HepG2 (cell line): ENCODE measurements at regions not wholly inside any gene's neighbourhood (a gene's known extent, or its start where the extent isn't known, plus 50 kb on each side); places are given as distances from the start of the nearest gene placed in this dataset.

ENCODE experiments used
- HDAC1 ChIP-seq: sonication (generic); formaldehyde crosslinking; IDR thresholded peaks from 2 replicates; pipeline ENCODE4 v1.5.1; 2020; ENCODE audit warnings: mild to moderate bottlenecking, missing genetic modification reagents
- KDM4B ChIP-seq: sonication (generic); formaldehyde crosslinking; IDR thresholded peaks from 2 replicates; pipeline ENCODE4 v1.4.0; 2020; ENCODE audit warnings: missing genetic modification reagents
- KDM5B ChIP-seq: sonication (generic); formaldehyde crosslinking; IDR thresholded peaks from 2 replicates; pipeline ENCODE4 v1.4.0; 2020; ENCODE audit warnings: missing genetic modification reagents, mild to moderate bottlenecking, borderline replicate concordance
- MTA1 ChIP-seq: sonication (generic); formaldehyde crosslinking; IDR thresholded peaks from 2 replicates; pipeline ENCODE4 v1.4.0; 2020; ENCODE audit warnings: missing genetic modification reagents, mild to moderate bottlenecking, borderline replicate concordance
- POGZ ChIP-seq: sonication (generic); formaldehyde crosslinking; IDR thresholded peaks from 2 replicates; pipeline ENCODE4 v1.4.0; 2020; ENCODE audit warnings: mild to moderate bottlenecking, missing genetic modification reagents
- SAP130 ChIP-seq: IDR thresholded peaks from 2 replicates; pipeline ENCODE4 v1.6.1; 2016; ENCODE audit warnings: low read depth
- TAF1 ChIP-seq: sonication (generic); formaldehyde crosslinking; IDR thresholded peaks from 2 replicates; pipeline ENCODE4 v1.4.0; 2020; ENCODE audit warnings: missing genetic modification reagents
- YEATS4 ChIP-seq: sonication (generic); formaldehyde crosslinking; IDR thresholded peaks from 2 replicates; pipeline ENCODE4 v1.4.0; 2020; ENCODE audit warnings: missing genetic modification reagents, borderline replicate concordance
- ZNF263 ChIP-seq: sonication (generic); formaldehyde crosslinking; IDR thresholded peaks from 2 replicates; pipeline ENCODE4 v1.4.0; 2020; ENCODE audit warnings: missing genetic modification reagents
- ZNF670 ChIP-seq: sonication (generic); formaldehyde crosslinking; IDR thresholded peaks from 2 replicates; pipeline ENCODE4 v1.8.0; 2022; ENCODE audit warnings: mild to moderate bottlenecking, missing genetic modification reagents, borderline replicate concordance
- ZNF766 ChIP-seq: sonication (generic); formaldehyde crosslinking; IDR thresholded peaks from 2 replicates; pipeline ENCODE4 v1.5.0; 2020; ENCODE audit warnings: missing genetic modification reagents, borderline replicate concordance
- ZNF841 ChIP-seq: sonication (generic); formaldehyde crosslinking; IDR thresholded peaks from 2 replicates; pipeline ENCODE4 v1.8.1; 2023; ENCODE audit warnings: missing genetic modification reagents, borderline replicate concordance
- ZSCAN21 ChIP-seq: sonication (generic); formaldehyde crosslinking; IDR thresholded peaks from 2 replicates; pipeline ENCODE4 v1.8.0; 2022; ENCODE audit warnings: mild to moderate bottlenecking, missing genetic modification reagents, moderate library complexity, borderline replicate concordance
- TF ChIP-seq, protein P1 (sequence below): sonication (generic); formaldehyde crosslinking; IDR thresholded peaks from 2 replicates; pipeline ENCODE4 v1.9.0; 2021; ENCODE audit warnings: missing genetic modification reagents, borderline replicate concordance
- TF ChIP-seq, protein P2 (sequence below): sonication (generic); formaldehyde crosslinking; IDR thresholded peaks from 2 replicates; pipeline ENCODE4 v1.4.0; 2020; ENCODE audit warnings: missing genetic modification reagents
- TF ChIP-seq, protein P3 (sequence below): sonication (generic); formaldehyde crosslinking; IDR thresholded peaks from 2 replicates; pipeline ENCODE4 v1.5.0; 2020; ENCODE audit warnings: mild to moderate bottlenecking, missing genetic modification reagents, borderline replicate concordance
- TF ChIP-seq, protein P4 (sequence below): IDR thresholded peaks from 2 replicates; pipeline ENCODE4 v1.6.1; 2018; ENCODE audit warnings: missing genetic modification reagents, mild to moderate bottlenecking, missing compliant biosample characterization

DNA sequence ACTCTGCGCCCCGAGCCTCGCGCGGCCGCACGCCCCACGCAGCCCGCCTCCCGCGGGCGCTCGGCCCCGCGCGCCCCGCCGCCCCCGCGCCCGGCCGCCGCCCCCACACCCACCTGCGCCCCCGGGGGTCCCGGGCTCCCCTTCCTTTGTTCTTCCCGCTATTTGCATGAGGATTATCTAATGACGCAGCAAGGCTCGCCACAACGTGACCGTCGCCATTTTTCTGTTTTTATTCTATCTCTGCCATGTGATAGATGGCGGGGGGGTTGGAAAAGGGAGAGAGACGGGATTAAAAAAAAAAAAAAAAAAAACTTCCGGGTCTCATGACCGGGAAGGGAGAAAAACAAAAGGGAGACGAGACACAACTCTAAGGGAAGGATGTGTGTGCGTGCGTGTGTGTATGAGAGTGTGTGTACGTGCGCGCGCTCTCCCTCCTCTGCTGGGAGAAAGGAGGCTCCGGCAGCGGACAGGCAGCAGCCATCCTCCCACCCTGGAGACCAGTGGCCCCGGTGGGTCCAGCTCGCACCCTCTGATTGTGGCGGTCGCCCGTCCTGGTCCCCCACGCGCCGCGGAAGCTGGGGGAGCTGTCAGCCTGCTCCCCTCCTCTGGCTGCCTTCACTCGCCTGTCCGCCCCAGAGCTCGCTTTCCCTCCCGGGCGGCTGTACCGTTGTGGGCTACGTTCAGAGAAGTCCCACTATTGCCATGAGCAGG is 80.4 kb upstream of the AK4 start (continued):
- TF ChIP-seq, protein P1, sequence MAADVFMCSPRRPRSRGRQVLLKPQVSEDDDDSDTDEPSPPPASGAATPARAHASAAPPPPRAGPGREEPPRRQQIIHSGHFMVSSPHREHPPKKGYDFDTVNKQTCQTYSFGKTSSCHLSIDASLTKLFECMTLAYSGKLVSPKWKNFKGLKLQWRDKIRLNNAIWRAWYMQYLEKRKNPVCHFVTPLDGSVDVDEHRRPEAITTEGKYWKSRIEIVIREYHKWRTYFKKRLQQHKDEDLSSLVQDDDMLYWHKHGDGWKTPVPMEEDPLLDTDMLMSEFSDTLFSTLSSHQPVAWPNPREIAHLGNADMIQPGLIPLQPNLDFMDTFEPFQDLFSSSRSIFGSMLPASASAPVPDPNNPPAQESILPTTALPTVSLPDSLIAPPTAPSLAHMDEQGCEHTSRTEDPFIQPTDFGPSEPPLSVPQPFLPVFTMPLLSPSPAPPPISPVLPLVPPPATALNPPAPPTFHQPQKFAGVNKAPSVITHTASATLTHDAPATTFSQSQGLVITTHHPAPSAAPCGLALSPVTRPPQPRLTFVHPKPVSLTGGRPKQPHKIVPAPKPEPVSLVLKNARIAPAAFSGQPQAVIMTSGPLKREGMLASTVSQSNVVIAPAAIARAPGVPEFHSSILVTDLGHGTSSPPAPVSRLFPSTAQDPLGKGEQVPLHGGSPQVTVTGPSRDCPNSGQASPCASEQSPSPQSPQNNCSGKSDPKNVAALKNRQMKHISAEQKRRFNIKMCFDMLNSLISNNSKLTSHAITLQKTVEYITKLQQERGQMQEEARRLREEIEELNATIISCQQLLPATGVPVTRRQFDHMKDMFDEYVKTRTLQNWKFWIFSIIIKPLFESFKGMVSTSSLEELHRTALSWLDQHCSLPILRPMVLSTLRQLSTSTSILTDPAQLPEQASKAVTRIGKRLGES (CRISPR knock-in tag) = no peak
- TF ChIP-seq KDM5B (peak; percentile 55; the same call in 1 of the 2 replicates), KDM4B (CRISPR knock-in tag) (no peak), ZNF841 (no peak), SAP130 (CRISPR knock-in tag) (peak; percentile 59), ZNF263 (CRISPR knock-in tag) (peak; percentile 83), ZSCAN21 (CRISPR knock-in tag) (no peak), TAF1 (0 out of 2 replicates have a peak, but pooled peaks have one; percentile 29), YEATS4 (peak; percentile 54; the same call in 1 of the 2 replicates), POGZ (CRISPR knock-in tag) (peak; percentile 38; the same call in 1 of the 2 replicates), ZNF766 (0 out of 2 replicates have a peak, but pooled peaks have one; percentile 13), ZNF670 (CRISPR knock-in tag) (0 out of 2 replicates have a peak, but pooled peaks have one; percentile 26), MTA1 (CRISPR knock-in tag) (0 out of 2 replicates have a peak, but pooled peaks have one; percentile 30), HDAC1 (CRISPR knock-in tag) (0 out of 2 replicates have a peak, but pooled peaks have one; percentile 43)
- TF ChIP-seq, protein P2, sequence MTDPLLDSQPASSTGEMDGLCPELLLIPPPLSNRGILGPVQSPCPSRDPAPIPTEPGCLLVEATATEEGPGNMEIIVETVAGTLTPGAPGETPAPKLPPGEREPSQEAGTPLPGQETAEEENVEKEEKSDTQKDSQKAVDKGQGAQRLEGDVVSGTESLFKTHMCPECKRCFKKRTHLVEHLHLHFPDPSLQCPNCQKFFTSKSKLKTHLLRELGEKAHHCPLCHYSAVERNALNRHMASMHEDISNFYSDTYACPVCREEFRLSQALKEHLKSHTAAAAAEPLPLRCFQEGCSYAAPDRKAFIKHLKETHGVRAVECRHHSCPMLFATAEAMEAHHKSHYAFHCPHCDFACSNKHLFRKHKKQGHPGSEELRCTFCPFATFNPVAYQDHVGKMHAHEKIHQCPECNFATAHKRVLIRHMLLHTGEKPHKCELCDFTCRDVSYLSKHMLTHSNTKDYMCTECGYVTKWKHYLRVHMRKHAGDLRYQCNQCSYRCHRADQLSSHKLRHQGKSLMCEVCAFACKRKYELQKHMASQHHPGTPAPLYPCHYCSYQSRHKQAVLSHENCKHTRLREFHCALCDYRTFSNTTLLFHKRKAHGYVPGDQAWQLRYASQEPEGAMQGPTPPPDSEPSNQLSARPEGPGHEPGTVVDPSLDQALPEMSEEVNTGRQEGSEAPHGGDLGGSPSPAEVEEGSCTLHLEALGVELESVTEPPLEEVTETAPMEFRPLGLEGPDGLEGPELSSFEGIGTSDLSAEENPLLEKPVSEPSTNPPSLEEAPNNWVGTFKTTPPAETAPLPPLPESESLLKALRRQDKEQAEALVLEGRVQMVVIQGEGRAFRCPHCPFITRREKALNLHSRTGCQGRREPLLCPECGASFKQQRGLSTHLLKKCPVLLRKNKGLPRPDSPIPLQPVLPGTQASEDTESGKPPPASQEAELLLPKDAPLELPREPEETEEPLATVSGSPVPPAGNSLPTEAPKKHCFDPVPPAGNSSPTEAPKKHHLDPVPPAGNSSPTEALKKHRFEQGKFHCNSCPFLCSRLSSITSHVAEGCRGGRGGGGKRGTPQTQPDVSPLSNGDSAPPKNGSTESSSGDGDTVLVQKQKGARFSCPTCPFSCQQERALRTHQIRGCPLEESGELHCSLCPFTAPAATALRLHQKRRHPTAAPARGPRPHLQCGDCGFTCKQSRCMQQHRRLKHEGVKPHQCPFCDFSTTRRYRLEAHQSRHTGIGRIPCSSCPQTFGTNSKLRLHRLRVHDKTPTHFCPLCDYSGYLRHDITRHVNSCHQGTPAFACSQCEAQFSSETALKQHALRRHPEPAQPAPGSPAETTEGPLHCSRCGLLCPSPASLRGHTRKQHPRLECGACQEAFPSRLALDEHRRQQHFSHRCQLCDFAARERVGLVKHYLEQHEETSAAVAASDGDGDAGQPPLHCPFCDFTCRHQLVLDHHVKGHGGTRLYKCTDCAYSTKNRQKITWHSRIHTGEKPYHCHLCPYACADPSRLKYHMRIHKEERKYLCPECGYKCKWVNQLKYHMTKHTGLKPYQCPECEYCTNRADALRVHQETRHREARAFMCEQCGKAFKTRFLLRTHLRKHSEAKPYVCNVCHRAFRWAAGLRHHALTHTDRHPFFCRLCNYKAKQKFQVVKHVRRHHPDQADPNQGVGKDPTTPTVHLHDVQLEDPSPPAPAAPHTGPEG (CRISPR knock-in tag) = no peak
- TF ChIP-seq, protein P3, sequence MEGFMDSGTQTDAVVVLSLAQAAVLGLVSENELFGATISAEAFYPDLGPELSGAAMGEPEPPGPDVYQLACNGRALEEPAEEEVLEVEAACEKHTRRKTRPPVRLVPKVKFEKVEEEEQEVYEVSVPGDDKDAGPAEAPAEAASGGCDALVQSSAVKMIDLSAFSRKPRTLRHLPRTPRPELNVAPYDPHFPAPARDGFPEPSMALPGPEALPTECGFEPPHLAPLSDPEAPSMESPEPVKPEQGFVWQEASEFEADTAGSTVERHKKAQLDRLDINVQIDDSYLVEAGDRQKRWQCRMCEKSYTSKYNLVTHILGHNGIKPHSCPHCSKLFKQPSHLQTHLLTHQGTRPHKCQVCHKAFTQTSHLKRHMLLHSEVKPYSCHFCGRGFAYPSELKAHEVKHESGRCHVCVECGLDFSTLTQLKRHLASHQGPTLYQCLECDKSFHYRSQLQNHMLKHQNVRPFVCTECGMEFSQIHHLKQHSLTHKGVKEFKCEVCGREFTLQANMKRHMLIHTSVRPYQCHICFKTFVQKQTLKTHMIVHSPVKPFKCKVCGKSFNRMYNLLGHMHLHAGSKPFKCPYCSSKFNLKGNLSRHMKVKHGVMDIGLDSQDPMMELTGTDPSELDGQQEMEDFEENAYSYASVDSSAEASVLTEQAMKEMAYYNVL (CRISPR knock-in tag) = peak; percentile 57; the same call in 1 of the 2 replicates
- TF ChIP-seq, protein P4, sequence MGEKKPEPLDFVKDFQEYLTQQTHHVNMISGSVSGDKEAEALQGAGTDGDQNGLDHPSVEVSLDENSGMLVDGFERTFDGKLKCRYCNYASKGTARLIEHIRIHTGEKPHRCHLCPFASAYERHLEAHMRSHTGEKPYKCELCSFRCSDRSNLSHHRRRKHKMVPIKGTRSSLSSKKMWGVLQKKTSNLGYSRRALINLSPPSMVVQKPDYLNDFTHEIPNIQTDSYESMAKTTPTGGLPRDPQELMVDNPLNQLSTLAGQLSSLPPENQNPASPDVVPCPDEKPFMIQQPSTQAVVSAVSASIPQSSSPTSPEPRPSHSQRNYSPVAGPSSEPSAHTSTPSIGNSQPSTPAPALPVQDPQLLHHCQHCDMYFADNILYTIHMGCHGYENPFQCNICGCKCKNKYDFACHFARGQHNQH (CRISPR knock-in tag) = no peak
